ENCODE measurements at regions not wholly inside any gene's neighbourhood (a gene's known extent, or its start where the extent isn't known, plus 50 kb on each side); places are given as distances from the start of the nearest gene placed in this dataset.
A peak's percentile ranks its signal among the peaks of the same experiment; 100 is the strongest.

GRCh38 chr16:86195863-86196630, 297.1 kb downstream of the IRF8 start:
- Histone ChIP-seq H3K9ac (ENCODE audit: low read length) (peak overlapping the region; percentile 21), H3K4me1 (ENCODE audit: control insufficient read depth, insufficient read depth, low read length) (peaks cover 29% of the 10 kb centered on the region), H3K27me3 (ENCODE audit: control insufficient read depth, insufficient read depth, low read length) (peaks cover 4% of the 10 kb centered on the region), H3K27ac (ENCODE audit: low read depth, low read length) (peak overlapping the region; percentile 98), H3K36me3 (ENCODE audit: control insufficient read depth, insufficient read depth, low read length) (no peaks in the 10 kb centered on the region), H3K4me3 (ENCODE audit: low read length) (peak overlapping the region; percentile 54)

GRCh38 chr16:86196687-86197391, 297.9 kb downstream of the IRF8 start:
- peak overlapping the region; percentile 54 for H3K4me3 ChIP-seq (ENCODE audit: low read length)
- no peaks in the 10 kb centered on the region for H3K36me3 ChIP-seq (ENCODE audit: control insufficient read depth, insufficient read depth, low read length)
- H3K27ac ChIP-seq (ENCODE audit: low read depth, low read length): peak overlapping the region; percentile 98
- peaks cover 4% of the 10 kb centered on the region for H3K27me3 ChIP-seq (ENCODE audit: control insufficient read depth, insufficient read depth, low read length)
- H3K4me1 ChIP-seq (ENCODE audit: control insufficient read depth, insufficient read depth, low read length): peaks cover 35% of the 10 kb centered on the region
- no peak overlapping the region for H3K9ac ChIP-seq (ENCODE audit: low read length)

GRCh38 chr16:86198206-86199118, 299.5 kb downstream of the IRF8 start:
- Histone ChIP-seq H3K4me3 (ENCODE audit: low read length) (peak overlapping the region; percentile 52), H3K36me3 (ENCODE audit: control insufficient read depth, insufficient read depth, low read length) (no peaks in the 10 kb centered on the region), H3K4me1 (ENCODE audit: control insufficient read depth, insufficient read depth, low read length) (peaks cover 38% of the 10 kb centered on the region), H3K27me3 (ENCODE audit: control insufficient read depth, insufficient read depth, low read length) (peaks cover 4% of the 10 kb centered on the region), H3K9ac (ENCODE audit: low read length) (peak overlapping the region; percentile 58), H3K27ac (ENCODE audit: low read depth, low read length) (peak overlapping the region; percentile 98)

- H3K27me3 ChIP-seq (ENCODE audit: control insufficient read depth, insufficient read depth, low read length): peaks cover 4% of the 10 kb centered on the region
- no peaks in the 10 kb centered on the region for H3K36me3 ChIP-seq (ENCODE audit: control insufficient read depth, insufficient read depth, low read length)
- H3K9ac ChIP-seq (ENCODE audit: low read length): peak overlapping the region; percentile 14
- peaks cover 38% of the 10 kb centered on the region for H3K4me1 ChIP-seq (ENCODE audit: control insufficient read depth, insufficient read depth, low read length)
- H3K4me3 ChIP-seq (ENCODE audit: low read length): peak overlapping the region; percentile 52
- peak overlapping the region; percentile 98 for H3K27ac ChIP-seq (ENCODE audit: low read depth, low read length)
These were observed 300.2 kb downstream of the IRF8 start for GRCh38 chr16:86199182-86199581.

- no peaks in the 10 kb centered on the region for H3K36me3 ChIP-seq (ENCODE audit: control insufficient read depth, insufficient read depth, low read length)
- peak overlapping the region; percentile 98 for H3K27ac ChIP-seq (ENCODE audit: low read depth, low read length)
- peaks cover 35% of the 10 kb centered on the region for H3K4me1 ChIP-seq (ENCODE audit: control insufficient read depth, insufficient read depth, low read length)
- no peak overlapping the region for H3K4me3 ChIP-seq (ENCODE audit: low read length)
- peaks cover 4% of the 10 kb centered on the region for H3K27me3 ChIP-seq (ENCODE audit: control insufficient read depth, insufficient read depth, low read length)
- H3K9ac ChIP-seq (ENCODE audit: low read length): no peak overlapping the region
These were observed 301.1 kb downstream of the IRF8 start for GRCh38 chr16:86199871-86200695.

- H3K9ac ChIP-seq (ENCODE audit: low read length): no peak overlapping the region
These were observed 301.8 kb downstream of the IRF8 start for GRCh38 chr16:86200722-86201121.

GRCh38 chr16:86201746-86202145, 302.8 kb downstream of the IRF8 start:
- no peak overlapping the region for H3K4me3 ChIP-seq (ENCODE audit: low read length)
- H3K27me3 ChIP-seq (ENCODE audit: control insufficient read depth, insufficient read depth, low read length): peaks cover 4% of the 10 kb centered on the region
- H3K36me3 ChIP-seq (ENCODE audit: control insufficient read depth, insufficient read depth, low read length): no peaks in the 10 kb centered on the region
- peaks cover 26% of the 10 kb centered on the region for H3K4me1 ChIP-seq (ENCODE audit: control insufficient read depth, insufficient read depth, low read length)
- no peak overlapping the region for H3K9ac ChIP-seq (ENCODE audit: low read length)
- H3K27ac ChIP-seq (ENCODE audit: low read depth, low read length): peak overlapping the region; percentile 98

More at GRCh38 chr16:86200722-86201121, 301.8 kb downstream of the IRF8 start:
- peaks cover 33% of the 10 kb centered on the region for H3K4me1 ChIP-seq (ENCODE audit: control insufficient read depth, insufficient read depth, low read length)
- H3K27me3 ChIP-seq (ENCODE audit: control insufficient read depth, insufficient read depth, low read length): peaks cover 4% of the 10 kb centered on the region
- no peaks in the 10 kb centered on the region for H3K36me3 ChIP-seq (ENCODE audit: control insufficient read depth, insufficient read depth, low read length)
- H3K4me3 ChIP-seq (ENCODE audit: low read length): no peak overlapping the region
- peak overlapping the region; percentile 98 for H3K27ac ChIP-seq (ENCODE audit: low read depth, low read length)

GRCh38 chr16:86202267-86202666, 303.3 kb downstream of the IRF8 start:
- peak overlapping the region; percentile 98 for H3K27ac ChIP-seq (ENCODE audit: low read depth, low read length)
- H3K27me3 ChIP-seq (ENCODE audit: control insufficient read depth, insufficient read depth, low read length): peaks cover 4% of the 10 kb centered on the region
- no peaks in the 10 kb centered on the region for H3K36me3 ChIP-seq (ENCODE audit: control insufficient read depth, insufficient read depth, low read length)
- H3K4me1 ChIP-seq (ENCODE audit: control insufficient read depth, insufficient read depth, low read length): peaks cover 26% of the 10 kb centered on the region
- H3K9ac ChIP-seq (ENCODE audit: low read length): no peak overlapping the region
- H3K4me3 ChIP-seq (ENCODE audit: low read length): no peak overlapping the region

GRCh38 chr16:86202760-86203426, 303.9 kb downstream of the IRF8 start:
- H3K27ac ChIP-seq (ENCODE audit: low read depth, low read length): peak overlapping the region; percentile 98
- no peak overlapping the region for H3K4me3 ChIP-seq (ENCODE audit: low read length)
- H3K36me3 ChIP-seq (ENCODE audit: control insufficient read depth, insufficient read depth, low read length): no peaks in the 10 kb centered on the region
- H3K27me3 ChIP-seq (ENCODE audit: control insufficient read depth, insufficient read depth, low read length): peaks cover 4% of the 10 kb centered on the region
- peaks cover 23% of the 10 kb centered on the region for H3K4me1 ChIP-seq (ENCODE audit: control insufficient read depth, insufficient read depth, low read length)
- H3K9ac ChIP-seq (ENCODE audit: low read length): no peak overlapping the region

- peaks cover 17% of the 10 kb centered on the region for H3K4me1 ChIP-seq (ENCODE audit: control insufficient read depth, insufficient read depth, low read length)
- H3K4me3 ChIP-seq (ENCODE audit: low read length): no peak overlapping the region
- no peaks in the 10 kb centered on the region for H3K36me3 ChIP-seq (ENCODE audit: control insufficient read depth, insufficient read depth, low read length)
- no peak overlapping the region for H3K27ac ChIP-seq (ENCODE audit: low read depth, low read length)
- H3K9ac ChIP-seq (ENCODE audit: low read length): no peak overlapping the region
- H3K27me3 ChIP-seq (ENCODE audit: control insufficient read depth, insufficient read depth, low read length): peaks cover 2% of the 10 kb centered on the region
These were observed 304.8 kb downstream of the IRF8 start for GRCh38 chr16:86203557-86204275.

Data from rectal smooth muscle tissue (tissue), 1 donor.